ENCODE measurements at regions not wholly inside any gene's neighbourhood (a gene's known extent, or its start where the extent isn't known, plus 50 kb on each side); places are given as distances from the start of the nearest gene placed in this dataset.

DNA sequence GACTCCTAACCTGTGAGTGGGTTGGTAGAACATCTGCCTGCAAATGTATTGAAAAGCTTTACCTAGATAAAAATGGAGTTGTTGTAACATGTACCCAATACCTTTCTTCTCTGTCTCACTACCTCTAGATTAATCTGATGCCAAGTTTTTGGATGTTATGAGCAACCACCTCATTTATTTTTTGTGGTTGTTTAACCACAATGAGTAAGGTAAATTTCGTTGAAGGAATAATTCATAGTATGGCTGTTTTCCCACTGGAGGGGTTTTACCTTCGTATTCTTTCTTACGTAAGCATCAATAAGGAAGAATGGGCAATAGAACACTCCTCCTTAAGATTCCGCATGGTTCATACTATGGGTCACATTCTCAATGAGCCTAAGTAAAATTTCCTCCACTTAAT, 165.4 kb downstream of the CDH26 start:
- CTCF ChIA-PET = interaction anchor here (1.4 kb wide), 1 partner anchor 66 kb away, joined by 3 read pairs; no protein-coding TSS in a partner anchor
- H4K20me1 ChIP-seq (ENCODE audit: insufficient read depth) = no peaks in the 10 kb centered on the region
- H3K9me3 ChIP-seq = no peaks in the 10 kb centered on the region
- no peak overlapping the region for H3K4me2 ChIP-seq
- POLR2A ChIA-PET = no interaction called here
- no peaks in the 10 kb centered on the region for H3K36me3 ChIP-seq (replicated peaks in 1 of 2; ENCODE audit: control insufficient read depth in 1 of 2, insufficient read depth in 2 of 2, low read length in 1 of 2)
- TF ChIP-seq, protein P1, sequence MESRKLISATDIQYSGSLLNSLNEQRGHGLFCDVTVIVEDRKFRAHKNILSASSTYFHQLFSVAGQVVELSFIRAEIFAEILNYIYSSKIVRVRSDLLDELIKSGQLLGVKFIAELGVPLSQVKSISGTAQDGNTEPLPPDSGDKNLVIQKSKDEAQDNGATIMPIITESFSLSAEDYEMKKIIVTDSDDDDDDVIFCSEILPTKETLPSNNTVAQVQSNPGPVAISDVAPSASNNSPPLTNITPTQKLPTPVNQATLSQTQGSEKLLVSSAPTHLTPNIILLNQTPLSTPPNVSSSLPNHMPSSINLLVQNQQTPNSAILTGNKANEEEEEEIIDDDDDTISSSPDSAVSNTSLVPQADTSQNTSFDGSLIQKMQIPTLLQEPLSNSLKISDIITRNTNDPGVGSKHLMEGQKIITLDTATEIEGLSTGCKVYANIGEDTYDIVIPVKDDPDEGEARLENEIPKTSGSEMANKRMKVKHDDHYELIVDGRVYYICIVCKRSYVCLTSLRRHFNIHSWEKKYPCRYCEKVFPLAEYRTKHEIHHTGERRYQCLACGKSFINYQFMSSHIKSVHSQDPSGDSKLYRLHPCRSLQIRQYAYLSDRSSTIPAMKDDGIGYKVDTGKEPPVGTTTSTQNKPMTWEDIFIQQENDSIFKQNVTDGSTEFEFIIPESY (IDR thresholded peaks at IDR 0.05; ENCODE audit: borderline replicate concordance, low read depth) = no peak
- TF ChIP-seq NRF1 (IDR thresholded peaks at IDR 0.05; ENCODE audit: low read depth, low read length) (no peak), RXRA (IDR thresholded peaks at IDR 0.05; ENCODE audit: borderline replicate concordance, low read depth) (no peak), FOXJ3 (CRISPR knock-in tag; IDR thresholded peaks at IDR 0.05) (no peak), FOSL2 (IDR thresholded peaks at IDR 0.05; ENCODE audit: borderline replicate concordance, low read depth) (no peak), TEAD4 (IDR thresholded peaks at IDR 0.05; ENCODE audit: borderline replicate concordance, insufficient read depth) (no peak), TCF12 (IDR thresholded peaks at IDR 0.05) (no peak)
- TF ChIP-seq, protein P2, sequence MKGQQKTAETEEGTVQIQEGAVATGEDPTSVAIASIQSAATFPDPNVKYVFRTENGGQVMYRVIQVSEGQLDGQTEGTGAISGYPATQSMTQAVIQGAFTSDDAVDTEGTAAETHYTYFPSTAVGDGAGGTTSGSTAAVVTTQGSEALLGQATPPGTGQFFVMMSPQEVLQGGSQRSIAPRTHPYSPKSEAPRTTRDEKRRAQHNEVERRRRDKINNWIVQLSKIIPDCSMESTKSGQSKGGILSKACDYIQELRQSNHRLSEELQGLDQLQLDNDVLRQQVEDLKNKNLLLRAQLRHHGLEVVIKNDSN (IDR thresholded peaks at IDR 0.05; ENCODE audit: borderline replicate concordance, low read depth) = no peak
- TF ChIP-seq, protein P3, sequence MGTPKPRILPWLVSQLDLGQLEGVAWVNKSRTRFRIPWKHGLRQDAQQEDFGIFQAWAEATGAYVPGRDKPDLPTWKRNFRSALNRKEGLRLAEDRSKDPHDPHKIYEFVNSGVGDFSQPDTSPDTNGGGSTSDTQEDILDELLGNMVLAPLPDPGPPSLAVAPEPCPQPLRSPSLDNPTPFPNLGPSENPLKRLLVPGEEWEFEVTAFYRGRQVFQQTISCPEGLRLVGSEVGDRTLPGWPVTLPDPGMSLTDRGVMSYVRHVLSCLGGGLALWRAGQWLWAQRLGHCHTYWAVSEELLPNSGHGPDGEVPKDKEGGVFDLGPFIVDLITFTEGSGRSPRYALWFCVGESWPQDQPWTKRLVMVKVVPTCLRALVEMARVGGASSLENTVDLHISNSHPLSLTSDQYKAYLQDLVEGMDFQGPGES (IDR thresholded peaks at IDR 0.05; ENCODE audit: low read depth, low read length) = no peak
- WGBS (ENCODE audit: low lambda C conversion rate) = 44% methylated on average over 4 of the region's 4 CpGs
- no peak for DNase-seq
- H3K4me3 ChIP-seq (ENCODE audit: low read depth in 2 of 2, low read length in 1 of 2) = no peak overlapping the region
- H3K79me2 ChIP-seq (ENCODE audit: insufficient read depth) = no peaks in the 10 kb centered on the region
- H3K9me2 ChIP-seq = no peaks in the 10 kb centered on the region
- no peak overlapping the region for H2AFZ ChIP-seq (ENCODE audit: low read depth)
- H3K27ac ChIP-seq (ENCODE audit: low read depth in 2 of 2, low read length in 1 of 2) = no peak overlapping the region
- H3K4me1 ChIP-seq (ENCODE audit: control insufficient read depth in 1 of 2, insufficient read depth in 2 of 2, low read depth in 1 of 2, low read length in 1 of 2) = no peaks in the 10 kb centered on the region
- H3F3A ChIP-seq (replicated peaks; ENCODE audit: insufficient read depth) = no peaks in the 10 kb centered on the region
- no peaks in the 10 kb centered on the region for H3K27me3 ChIP-seq (ENCODE audit: insufficient read depth)
- no peak overlapping the region for H3K9ac ChIP-seq

DNA sequence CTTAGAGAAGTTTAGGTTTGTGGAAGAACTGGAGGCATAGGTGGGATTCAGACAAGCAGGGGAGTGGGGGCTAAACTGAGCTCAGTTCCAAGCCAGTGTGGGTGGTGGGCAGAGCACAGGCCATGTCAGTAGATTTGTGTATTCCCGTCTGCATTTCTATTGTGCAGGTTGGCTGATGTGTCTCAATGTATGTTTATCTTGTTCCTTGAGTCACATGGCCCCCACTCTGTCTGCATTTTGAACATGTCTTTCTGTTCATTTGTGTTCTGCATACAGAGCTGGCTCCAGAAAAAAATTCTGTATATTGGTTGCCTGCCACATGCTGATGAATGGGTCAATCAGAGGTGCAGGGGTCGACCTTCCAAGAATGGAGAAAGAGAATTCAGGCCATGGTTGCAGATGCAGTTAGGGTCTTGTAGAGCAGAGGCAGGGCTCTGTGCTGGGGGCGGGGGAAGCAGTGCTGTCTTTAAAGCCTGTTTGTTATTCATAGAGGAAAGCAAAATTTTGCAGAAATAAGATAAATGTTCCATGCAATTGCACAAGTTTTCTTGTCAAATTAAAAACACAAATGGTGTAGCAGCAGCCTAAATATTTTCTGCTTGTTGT, 166.7 kb downstream of the CDH26 start:
- Histone ChIP-seq H3K9me2 (no peaks in the 10 kb centered on the region), H3K27ac (ENCODE audit: low read depth in 2 of 2, low read length in 1 of 2) (no peak overlapping the region), H3K9me3 (no peaks in the 10 kb centered on the region), H3K79me2 (ENCODE audit: insufficient read depth) (no peaks in the 10 kb centered on the region), H3K27me3 (ENCODE audit: insufficient read depth) (no peaks in the 10 kb centered on the region), H3K9ac (no peak overlapping the region), H3K4me3 (ENCODE audit: low read depth in 2 of 2, low read length in 1 of 2) (no peak overlapping the region), H3K36me3 (replicated peaks in 1 of 2; ENCODE audit: control insufficient read depth in 1 of 2, insufficient read depth in 2 of 2, low read length in 1 of 2) (no peaks in the 10 kb centered on the region), H3K4me1 (ENCODE audit: control insufficient read depth in 1 of 2, insufficient read depth in 2 of 2, low read depth in 1 of 2, low read length in 1 of 2) (no peaks in the 10 kb centered on the region; a peak in 1 of 4 replicates), H3F3A (replicated peaks; ENCODE audit: insufficient read depth) (no peaks in the 10 kb centered on the region), H2AFZ (ENCODE audit: low read depth) (no peak overlapping the region), H3K4me2 (no peak overlapping the region), H4K20me1 (ENCODE audit: insufficient read depth) (no peaks in the 10 kb centered on the region)
- POLR2A ChIA-PET = no interaction called here
- WGBS (ENCODE audit: low lambda C conversion rate) = 3% methylated on average over 3 of the region's 3 CpGs
- no peak for DNase-seq
- TF ChIP-seq TAF1 (IDR thresholded peaks at IDR 0.05; ENCODE audit: borderline replicate concordance, low read depth, low read length) (no peak), YY1 (IDR thresholded peaks at IDR 0.05; ENCODE audit: low read depth) (no peak)
- CTCF ChIA-PET = no interaction called here

Measured in SK-N-SH (cell line).